Astrocyte of the spinal cord (primary cell): ENCODE measurements at regions not wholly inside any gene's neighbourhood (a gene's known extent, or its start where the extent isn't known, plus 50 kb on each side); places are given as distances from the start of the nearest gene placed in this dataset.

ENCODE experiments used
- DNase-seq: peaks from one replicate; pipeline ENCODE4 v3.0.0; 2011; ENCODE audit warnings: low read depth, low spot score
- H3K4me3 ChIP-seq: 2 replicates; pipeline ENCODE4 v1.5.1; 2011; ENCODE audit warnings: low read depth, mild to moderate bottlenecking, low read length, moderate library complexity
- CTCF ChIP-seq: IDR thresholded peaks from 2 replicates; pipeline ENCODE4 v1.5.1; 2012; ENCODE audit warnings: low read depth, mild to moderate bottlenecking, low read length, inconsistent platforms
- in situ Hi-C: cut with HindIII; loops from 2 replicates; pipeline ENCODE4 v1.10.0; 2017; ENCODE audit warnings: low sequenced_read_pairs

- in situ Hi-C loops: no loop called here
- no peak for TF ChIP-seq CTCF
Measured at GRCh38 chr22:22090650-22091399, 108.2 kb upstream of the TOP3B start.

GRCh38 chr22:22089459-22090308 is 107.1 kb upstream of the TOP3B start:
- H3K4me3 ChIP-seq: no peak overlapping the region
- TF ChIP-seq CTCF: no peak
- in situ Hi-C loops: no loop called here
- DNase-seq: no peak

More at GRCh38 chr22:22090650-22091399, 108.2 kb upstream of the TOP3B start:
- no peak overlapping the region for H3K4me3 ChIP-seq
- DNase-seq: no peak

GRCh38 chr22:22088658-22089458 is 106.3 kb upstream of the TOP3B start:
- no peak for DNase-seq
- H3K4me3 ChIP-seq: no peak overlapping the region
- no peak for TF ChIP-seq CTCF
- in situ Hi-C loops: no loop called here

- TF ChIP-seq CTCF: no peak
- in situ Hi-C loops: no loop called here
- DNase-seq: no peak
- H3K4me3 ChIP-seq: no peak overlapping the region
Measured at GRCh38 chr22:22087854-22088657, 105.5 kb upstream of the TOP3B start.

GRCh38 chr22:22086501-22087158 is 104.0 kb upstream of the TOP3B start:
- in situ Hi-C loops: no loop called here
- no peak for TF ChIP-seq CTCF
- no peak for DNase-seq
- no peak overlapping the region for H3K4me3 ChIP-seq
